ENCODE measurements at regions not wholly inside any gene's neighbourhood (a gene's known extent, or its start where the extent isn't known, plus 50 kb on each side); places are given as distances from the start of the nearest gene placed in this dataset.

DNA sequence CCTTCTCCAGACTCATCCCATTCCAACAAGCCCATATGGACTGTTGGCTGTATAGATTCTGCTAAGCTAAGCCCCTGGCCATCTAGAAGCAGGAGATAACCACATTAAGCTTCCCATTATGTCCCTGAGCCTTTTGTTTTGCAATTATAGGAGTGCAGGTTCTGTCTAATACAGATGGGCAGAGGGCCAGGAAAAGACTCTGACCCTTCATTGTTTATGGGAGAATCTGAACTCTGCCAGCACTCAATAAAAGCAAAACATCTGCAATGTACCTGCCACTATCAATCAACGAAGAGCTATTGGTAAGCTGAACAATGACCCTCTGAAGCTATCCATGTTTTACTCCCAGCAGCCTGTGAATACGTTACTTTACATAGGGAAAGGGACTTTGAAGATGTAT, 207.3 kb upstream of the CLNK start:
- TF ChIP-seq, protein P1, sequence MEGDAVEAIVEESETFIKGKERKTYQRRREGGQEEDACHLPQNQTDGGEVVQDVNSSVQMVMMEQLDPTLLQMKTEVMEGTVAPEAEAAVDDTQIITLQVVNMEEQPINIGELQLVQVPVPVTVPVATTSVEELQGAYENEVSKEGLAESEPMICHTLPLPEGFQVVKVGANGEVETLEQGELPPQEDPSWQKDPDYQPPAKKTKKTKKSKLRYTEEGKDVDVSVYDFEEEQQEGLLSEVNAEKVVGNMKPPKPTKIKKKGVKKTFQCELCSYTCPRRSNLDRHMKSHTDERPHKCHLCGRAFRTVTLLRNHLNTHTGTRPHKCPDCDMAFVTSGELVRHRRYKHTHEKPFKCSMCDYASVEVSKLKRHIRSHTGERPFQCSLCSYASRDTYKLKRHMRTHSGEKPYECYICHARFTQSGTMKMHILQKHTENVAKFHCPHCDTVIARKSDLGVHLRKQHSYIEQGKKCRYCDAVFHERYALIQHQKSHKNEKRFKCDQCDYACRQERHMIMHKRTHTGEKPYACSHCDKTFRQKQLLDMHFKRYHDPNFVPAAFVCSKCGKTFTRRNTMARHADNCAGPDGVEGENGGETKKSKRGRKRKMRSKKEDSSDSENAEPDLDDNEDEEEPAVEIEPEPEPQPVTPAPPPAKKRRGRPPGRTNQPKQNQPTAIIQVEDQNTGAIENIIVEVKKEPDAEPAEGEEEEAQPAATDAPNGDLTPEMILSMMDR (IDR thresholded peaks at IDR 0.05): no peak
- no peak for TF ChIP-seq POLR2A (IDR thresholded peaks at IDR 0.05)
